GM21786 (cell line): ENCODE measurements at regions not wholly inside any gene's neighbourhood (a gene's known extent, or its start where the extent isn't known, plus 50 kb on each side); places are given as distances from the start of the nearest gene placed in this dataset.

ENCODE experiments used
- ATAC-seq: cut with Tn5 transposase; IDR thresholded peaks from one replicate; pipeline ENCODE4 v1.9.1; 2021; ENCODE audit not compliant: unreplicated experiment

GRCh38 chr5:133905424-133905823, 63.0 kb downstream of the C5orf15 start:
- ATAC-seq, result no peak

- no peak for ATAC-seq
Observed at GRCh38 chr5:133904641-133905040, 63.8 kb downstream of the C5orf15 start.

DNA sequence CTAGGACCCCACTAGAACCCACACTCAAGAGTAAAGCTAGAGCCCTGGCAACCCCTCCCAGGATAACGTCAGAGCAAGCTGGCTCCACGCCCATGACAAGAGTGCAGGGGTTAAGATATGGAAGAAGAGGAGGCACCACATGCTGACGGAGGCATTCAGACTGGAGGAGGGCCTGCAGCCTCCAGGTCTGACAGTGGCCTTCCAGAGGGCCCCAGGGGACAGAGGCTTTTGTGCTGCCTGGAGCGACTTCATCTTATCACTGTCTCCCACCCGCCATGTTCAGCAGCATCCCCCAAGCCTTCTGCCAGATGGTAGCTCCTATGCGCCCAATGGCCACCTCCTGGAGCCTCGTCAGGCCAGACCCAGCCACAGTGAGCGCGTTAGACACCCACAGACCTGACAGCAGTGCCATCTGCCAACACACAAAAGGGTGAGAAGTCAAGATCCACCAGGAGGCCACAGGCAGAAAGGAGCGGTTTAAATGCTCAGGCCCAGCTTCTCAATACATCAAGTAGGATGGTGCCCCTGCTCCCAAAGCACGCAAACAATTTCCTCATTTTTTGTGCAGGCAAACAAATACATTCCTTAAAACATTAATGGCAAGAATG, 65.8 kb downstream of the C5orf15 start:
- ATAC-seq, result no peak

- no peak for ATAC-seq
Observed at GRCh38 chr5:133900534-133901270, 67.7 kb downstream of the C5orf15 start.

DNA sequence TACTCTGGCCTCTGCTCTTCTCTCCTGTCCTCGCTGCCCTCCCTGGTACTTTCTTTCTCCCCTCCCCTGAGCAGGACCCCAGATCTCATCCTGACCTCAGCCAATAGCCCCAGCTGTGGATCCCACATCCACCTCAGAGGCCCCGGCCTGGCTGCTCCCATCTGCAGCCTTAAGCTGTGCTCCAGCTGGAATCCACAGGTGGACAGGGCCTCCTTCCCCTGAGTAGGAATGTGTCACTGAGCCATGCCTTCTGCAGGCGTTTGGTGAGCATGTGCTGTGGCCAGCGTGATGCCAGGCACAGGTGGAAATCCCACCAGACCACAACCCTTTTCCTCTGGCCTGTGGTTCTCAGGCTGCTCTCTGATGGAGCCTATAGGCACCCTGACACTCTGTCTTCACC, 68.9 kb downstream of the C5orf15 start:
- no peak for ATAC-seq

- no peak for ATAC-seq
Observed at GRCh38 chr5:133898440-133898839, 70.0 kb downstream of the C5orf15 start.

- no peak for ATAC-seq
Observed at GRCh38 chr5:133897431-133897830, 71.0 kb downstream of the C5orf15 start.

DNA sequence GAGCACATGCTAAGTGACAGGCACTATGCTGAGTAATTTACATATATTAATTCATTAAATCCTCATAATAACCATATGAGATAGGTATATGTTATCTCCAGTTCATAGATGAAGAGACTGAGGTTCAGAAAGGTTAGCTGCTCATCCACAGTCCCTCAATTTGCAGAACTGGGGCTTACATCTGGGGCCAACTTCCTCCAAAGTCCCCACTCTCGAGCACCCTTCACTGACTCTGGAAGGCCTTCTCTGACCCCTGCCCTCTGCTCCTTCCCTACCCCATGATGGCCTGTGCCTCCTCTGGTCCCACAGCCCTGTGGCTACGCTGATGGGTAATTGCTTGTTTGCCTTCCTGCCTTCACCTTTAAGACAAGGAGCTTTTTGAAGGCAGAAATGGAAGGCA, 71.6 kb downstream of the C5orf15 start:
- ATAC-seq, result no peak

GRCh38 chr5:133895979-133896845, 72.2 kb downstream of the C5orf15 start:
- no peak for ATAC-seq

- no peak for ATAC-seq
Observed at GRCh38 chr5:133894143-133894542, 74.3 kb downstream of the C5orf15 start.

DNA sequence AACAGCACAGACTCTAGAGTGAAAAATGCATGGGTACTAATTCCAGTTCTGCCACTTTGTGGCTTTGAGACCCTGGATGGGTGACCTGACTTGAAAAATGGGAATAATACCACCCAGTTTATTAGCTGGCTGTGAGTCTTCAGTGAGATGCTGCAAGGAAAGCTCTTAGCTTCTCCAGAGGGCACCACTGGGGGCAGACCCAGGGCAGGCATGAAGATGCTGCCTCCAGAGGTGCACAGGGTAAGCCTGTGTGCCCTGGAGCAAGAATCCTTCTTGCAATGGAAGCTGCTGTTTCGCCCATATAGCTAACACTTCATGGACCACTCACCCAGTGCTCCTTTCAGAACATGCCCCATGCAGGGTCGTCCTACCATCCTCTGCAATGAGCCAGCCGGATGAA, 75.7 kb downstream of the C5orf15 start:
- ATAC-seq, result no peak

- ATAC-seq, result no peak
Observed at GRCh38 chr5:133892306-133892705, 76.1 kb downstream of the C5orf15 start.

GRCh38 chr5:133891390-133891789, 77.0 kb downstream of the C5orf15 start:
- ATAC-seq, result no peak

GRCh38 chr5:133890776-133891280, 77.6 kb downstream of the C5orf15 start:
- no peak for ATAC-seq

GRCh38 chr5:133890314-133890713, 78.1 kb downstream of the C5orf15 start:
- ATAC-seq, result no peak

- ATAC-seq, result no peak
Observed at GRCh38 chr5:133889271-133889905, 79.0 kb downstream of the C5orf15 start.

DNA sequence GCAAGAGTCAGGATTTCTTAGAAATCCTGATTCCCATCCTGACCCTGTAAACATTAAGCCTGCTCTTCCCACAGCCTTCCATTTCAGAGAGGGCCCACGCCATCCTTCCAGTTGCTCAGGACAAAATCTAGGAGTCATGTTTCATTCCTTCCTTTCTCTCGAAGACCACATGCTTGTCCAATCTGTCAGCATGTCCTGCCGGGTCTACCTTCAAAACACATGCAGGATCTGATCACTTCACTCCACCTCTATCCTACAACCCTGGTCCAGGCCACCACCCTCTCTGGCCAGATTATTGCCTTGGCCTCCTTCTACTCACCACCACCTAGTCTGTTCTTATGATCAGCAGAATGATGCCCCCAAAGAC, 79.8 kb downstream of the C5orf15 start:
- no peak for ATAC-seq

DNA sequence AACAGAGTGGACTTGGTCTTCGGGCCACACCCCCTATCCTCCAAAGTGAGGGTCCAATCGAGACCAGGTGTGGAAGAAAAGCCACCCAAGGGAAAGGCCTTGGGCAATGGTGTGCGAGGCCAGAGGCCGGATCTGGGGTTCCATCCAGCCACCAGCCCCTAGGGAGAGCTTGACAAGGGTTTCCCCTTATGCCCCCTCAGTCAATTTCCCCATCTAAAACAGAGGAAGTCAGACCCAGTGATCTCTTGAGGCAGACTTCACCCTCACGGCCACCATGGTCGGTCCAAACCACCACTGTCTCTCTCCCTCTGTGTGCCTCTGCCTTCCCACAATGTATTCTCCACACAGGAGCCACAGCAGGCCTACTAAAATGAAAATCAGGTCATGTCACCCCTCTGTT, 82.9 kb downstream of the C5orf15 start:
- ATAC-seq, result no peak

DNA sequence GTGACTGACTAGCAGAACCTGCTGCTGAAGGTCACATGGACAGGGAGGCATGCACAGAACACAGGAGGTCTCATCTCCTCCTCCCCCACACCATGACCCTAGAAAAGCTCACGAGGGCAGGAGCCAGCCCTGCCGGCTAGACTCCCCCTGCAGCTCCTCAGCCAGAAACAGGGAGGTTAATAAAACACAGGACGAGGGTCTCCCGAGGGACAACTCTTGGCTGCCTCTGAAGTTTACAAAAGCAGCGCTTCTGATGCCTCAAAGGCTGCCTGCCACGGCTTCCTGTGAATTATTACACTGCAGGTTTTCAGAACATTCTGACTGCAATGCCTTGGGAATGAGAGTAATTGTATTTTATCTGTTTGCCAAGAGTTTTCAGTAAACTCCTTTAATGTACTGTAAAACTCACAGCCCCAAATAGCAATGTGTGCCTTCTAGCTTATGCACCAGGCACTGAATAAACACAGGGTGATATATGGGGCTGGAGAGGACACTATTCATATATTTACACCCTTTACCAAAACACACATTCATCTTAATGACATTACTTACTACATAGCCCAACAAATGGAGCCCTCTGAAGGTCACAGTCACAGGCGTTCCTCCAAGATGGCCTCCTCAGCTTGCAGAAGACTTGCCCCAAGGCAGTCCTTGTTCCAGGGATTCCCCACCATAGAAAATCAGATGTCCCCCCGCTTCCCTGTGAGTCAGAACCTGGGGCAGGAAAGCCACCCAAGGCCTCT, 83.7 kb downstream of the C5orf15 start:
- ATAC-seq, result no peak

DNA sequence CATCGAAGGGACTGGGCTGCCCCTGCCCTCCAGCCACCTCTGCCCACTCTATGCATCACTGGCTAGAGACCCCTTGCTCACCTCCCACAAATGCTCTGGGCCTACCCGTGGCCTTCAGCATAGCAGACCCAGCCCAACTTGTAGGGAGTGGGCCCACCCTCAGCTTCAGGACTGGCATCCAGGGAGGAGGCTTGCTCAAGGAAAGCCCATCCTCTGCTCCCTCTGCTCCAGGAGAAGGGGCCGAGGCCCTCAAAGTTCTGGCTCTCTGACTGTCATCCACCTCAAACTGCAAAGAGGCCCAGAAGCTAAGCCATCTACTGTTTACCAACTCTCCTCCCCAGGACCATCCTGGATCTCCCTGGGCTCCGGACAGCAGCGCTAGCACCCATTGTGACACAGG, 84.5 kb downstream of the C5orf15 start:
- ATAC-seq, result no peak

- no peak for ATAC-seq
Observed at GRCh38 chr5:133882846-133883245, 85.6 kb downstream of the C5orf15 start.
